ENCODE measurements at regions not wholly inside any gene's neighbourhood (a gene's known extent, or its start where the extent isn't known, plus 50 kb on each side); places are given as distances from the start of the nearest gene placed in this dataset.

GRCh38 chr5:109923205-109923604, 233.5 kb downstream of the MAN2A1 start:
- H3K27ac ChIP-seq: peak overlapping the region; percentile 71
- H3K4me3 ChIP-seq (ENCODE audit: low read depth, low read length): no peak overlapping the region
- H3K36me3 ChIP-seq: peaks cover 48% of the 10 kb centered on the region
- H3K9me3 ChIP-seq (ENCODE audit: severe bottlenecking): no peaks in the 10 kb centered on the region
- no peaks in the 10 kb centered on the region for H3K27me3 ChIP-seq (ENCODE audit: insufficient read depth, low read depth, severe bottlenecking)
- no peak for TF ChIP-seq CTCF (IDR thresholded peaks at IDR 0.05; ENCODE audit: low read depth, low read length)
- no peak for DNase-seq

- H3K9me3 ChIP-seq (ENCODE audit: severe bottlenecking): no peaks in the 10 kb centered on the region
- H3K4me3 ChIP-seq (ENCODE audit: low read depth, low read length): no peak overlapping the region
- H3K36me3 ChIP-seq: peaks cover 49% of the 10 kb centered on the region
- no peak for TF ChIP-seq CTCF (IDR thresholded peaks at IDR 0.05; ENCODE audit: low read depth, low read length)
- no peak for DNase-seq
- H3K27ac ChIP-seq: no peak overlapping the region
- H3K27me3 ChIP-seq (ENCODE audit: insufficient read depth, low read depth, severe bottlenecking): no peaks in the 10 kb centered on the region
Observed at GRCh38 chr5:109924237-109925107, 234.7 kb downstream of the MAN2A1 start.

- Histone ChIP-seq H3K9me3 (ENCODE audit: severe bottlenecking) (no peaks in the 10 kb centered on the region), H3K4me3 (ENCODE audit: low read depth, low read length) (no peak overlapping the region), H3K27me3 (ENCODE audit: insufficient read depth, low read depth, severe bottlenecking) (no peaks in the 10 kb centered on the region), H3K36me3 (peaks cover 72% of the 10 kb centered on the region), H3K27ac (no peak overlapping the region)
- TF ChIP-seq CTCF (IDR thresholded peaks at IDR 0.05; ENCODE audit: low read depth, low read length): no peak
- no peak for DNase-seq
Observed at GRCh38 chr5:109927639-109928038, 237.9 kb downstream of the MAN2A1 start.

- H3K9me3 ChIP-seq (ENCODE audit: severe bottlenecking): no peaks in the 10 kb centered on the region
- no peak for TF ChIP-seq CTCF (IDR thresholded peaks at IDR 0.05; ENCODE audit: low read depth, low read length)
- H3K36me3 ChIP-seq: peaks cover 70% of the 10 kb centered on the region
- no peak overlapping the region for H3K4me3 ChIP-seq (ENCODE audit: low read depth, low read length)
- no peak for DNase-seq
- H3K27me3 ChIP-seq (ENCODE audit: insufficient read depth, low read depth, severe bottlenecking): no peaks in the 10 kb centered on the region
- H3K27ac ChIP-seq: no peak overlapping the region
Observed at GRCh38 chr5:109928046-109928445, 238.3 kb downstream of the MAN2A1 start.

- DNase-seq: no peak
- Histone ChIP-seq H3K27ac (no peak overlapping the region), H3K4me3 (ENCODE audit: low read depth, low read length) (no peak overlapping the region), H3K9me3 (ENCODE audit: severe bottlenecking) (no peaks in the 10 kb centered on the region), H3K27me3 (ENCODE audit: insufficient read depth, low read depth, severe bottlenecking) (no peaks in the 10 kb centered on the region), H3K36me3 (peaks cover 64% of the 10 kb centered on the region)
- TF ChIP-seq CTCF (IDR thresholded peaks at IDR 0.05; ENCODE audit: low read depth, low read length): no peak
Observed at GRCh38 chr5:109928811-109929210, 239.1 kb downstream of the MAN2A1 start.
